IPS-20b (cell line): ENCODE measurements at regions not wholly inside any gene's neighbourhood (a gene's known extent, or its start where the extent isn't known, plus 50 kb on each side); places are given as distances from the start of the nearest gene placed in this dataset.

Experiments
- H3K27ac ChIP-seq: one replicate; pipeline ENCODE4 v1.5.1; 2013; ENCODE audit warnings: low read length
- H3K27me3 ChIP-seq: 2 replicates; pipeline ENCODE4 v1.6.1; 2013; ENCODE audit warnings: mild to moderate bottlenecking, low read length, inconsistent platforms; ENCODE audit not compliant: insufficient read depth
- H3K36me3 ChIP-seq: 2 replicates; pipeline ENCODE4 v1.6.1; 2013; ENCODE audit warnings: low read depth, mild to moderate bottlenecking, inconsistent platforms, low read length, moderate library complexity; ENCODE audit not compliant: insufficient read depth
- H3K4me1 ChIP-seq: 2 replicates; pipeline ENCODE4 v1.6.1; 2013; ENCODE audit warnings: mild to moderate bottlenecking, control low read depth, inconsistent platforms, low read length, moderate library complexity; ENCODE audit not compliant: insufficient read depth
- H3K4me3 ChIP-seq: 2 replicates; pipeline ENCODE4 v1.5.1; 2013; ENCODE audit warnings: mild to moderate bottlenecking, low read length, inconsistent platforms
- H3K9ac ChIP-seq: 2 replicates; pipeline ENCODE4 v1.6.1; 2013; ENCODE audit warnings: low read depth, mild to moderate bottlenecking, inconsistent platforms, low read length, moderate library complexity
- H3K9me3 ChIP-seq: 2 replicates; pipeline ENCODE4 v1.6.1; 2013; ENCODE audit warnings: mild to moderate bottlenecking, low read depth, low read length, inconsistent platforms; ENCODE audit not compliant: insufficient read depth

DNA sequence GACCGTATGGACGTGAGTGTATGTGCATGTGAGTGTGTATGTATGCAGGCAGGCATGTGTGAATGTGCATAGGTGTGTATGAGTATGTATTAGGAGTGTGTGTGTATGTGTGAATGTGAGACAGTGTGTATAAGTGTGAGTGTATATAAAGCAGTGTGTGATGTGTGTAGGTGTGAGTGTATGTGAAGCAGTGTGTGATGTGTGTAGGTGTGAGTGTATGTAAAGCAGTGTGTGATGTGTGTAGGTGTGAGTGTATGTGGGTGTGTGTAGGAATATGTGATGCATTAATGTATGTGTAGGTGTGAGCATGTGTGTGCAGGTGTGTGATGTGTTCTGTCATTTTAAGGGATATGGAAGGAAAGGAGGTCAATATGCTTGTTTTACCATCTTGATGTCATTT, 215.5 kb downstream of the GADD45G start:
- H3K9me3 ChIP-seq, result no peaks in the 10 kb centered on the region
- no peak overlapping the region for H3K9ac ChIP-seq
- H3K27me3 ChIP-seq, result no peaks in the 10 kb centered on the region
- no peak overlapping the region for H3K27ac ChIP-seq
- no peaks in the 10 kb centered on the region for H3K36me3 ChIP-seq
- no peaks in the 10 kb centered on the region for H3K4me1 ChIP-seq
- H3K4me3 ChIP-seq, result no peak overlapping the region

DNA sequence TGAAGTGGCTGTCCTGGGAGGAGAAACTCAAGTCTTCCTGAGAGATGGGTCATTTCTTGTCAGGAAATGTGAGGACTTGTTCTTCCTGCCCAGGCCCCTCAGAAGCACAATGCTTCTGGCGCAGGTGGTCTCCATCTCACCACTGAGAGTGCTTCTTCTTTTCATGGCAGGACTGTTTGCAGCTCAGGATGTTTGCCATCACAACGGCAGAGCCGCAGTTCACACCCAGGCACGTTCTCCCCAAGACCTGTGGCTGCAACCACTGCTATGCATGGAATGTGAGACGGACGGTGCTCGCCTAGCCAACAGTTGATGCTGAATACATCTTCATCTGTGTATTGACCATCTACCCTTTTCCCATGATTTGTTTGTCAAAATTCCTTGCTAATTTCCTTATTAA, 216.3 kb downstream of the GADD45G start:
- H3K27ac ChIP-seq, result no peak overlapping the region
- no peaks in the 10 kb centered on the region for H3K27me3 ChIP-seq
- H3K9ac ChIP-seq, result no peak overlapping the region
- H3K9me3 ChIP-seq, result no peaks in the 10 kb centered on the region
- no peaks in the 10 kb centered on the region for H3K4me1 ChIP-seq
- H3K36me3 ChIP-seq, result no peaks in the 10 kb centered on the region
- no peak overlapping the region for H3K4me3 ChIP-seq

DNA sequence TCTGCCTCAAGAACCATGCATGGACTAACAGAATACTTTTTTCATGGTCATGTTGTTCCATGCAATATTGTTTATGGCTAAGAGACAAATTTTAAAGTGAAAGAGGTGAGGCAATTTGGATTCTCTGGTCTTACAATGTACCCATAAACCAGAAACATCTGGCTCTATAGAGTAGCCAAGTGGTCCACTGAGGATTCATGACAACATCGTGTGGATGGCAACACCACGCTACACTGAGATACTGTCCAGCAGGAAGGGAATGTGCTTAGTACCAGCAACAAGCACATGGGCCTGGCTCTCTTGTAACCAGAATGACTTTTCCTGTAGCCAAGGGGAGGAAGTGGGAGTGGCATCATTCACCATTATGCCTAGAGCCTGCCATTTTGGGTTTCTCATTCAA, 218.2 kb downstream of the GADD45G start:
- H3K27ac ChIP-seq, result no peak overlapping the region
- no peak overlapping the region for H3K9ac ChIP-seq
- no peaks in the 10 kb centered on the region for H3K36me3 ChIP-seq
- no peak overlapping the region for H3K4me3 ChIP-seq
- no peaks in the 10 kb centered on the region for H3K9me3 ChIP-seq
- no peaks in the 10 kb centered on the region for H3K27me3 ChIP-seq
- H3K4me1 ChIP-seq, result no peaks in the 10 kb centered on the region

DNA sequence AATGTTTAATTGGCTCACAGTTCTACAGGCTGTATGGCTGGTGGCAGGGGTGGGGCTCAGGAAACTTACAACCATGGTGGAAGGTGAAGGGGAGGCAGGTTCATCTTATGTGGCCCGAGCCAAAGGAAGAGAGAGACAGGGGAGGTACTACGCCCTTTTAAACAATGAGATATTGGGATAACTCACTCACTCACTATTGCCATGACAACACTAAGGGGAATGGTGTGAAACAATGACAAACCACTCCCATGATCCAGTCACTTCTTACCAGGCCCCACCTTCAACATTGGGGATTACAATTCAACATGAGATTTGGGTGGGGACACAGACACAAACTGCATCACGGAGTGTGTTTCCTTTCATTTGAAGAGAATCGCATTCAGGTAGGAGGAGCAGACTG, 220.9 kb downstream of the GADD45G start:
- H3K4me1 ChIP-seq, result no peaks in the 10 kb centered on the region
- no peak overlapping the region for H3K4me3 ChIP-seq
- H3K27ac ChIP-seq, result no peak overlapping the region
- no peaks in the 10 kb centered on the region; the same call in 1 of the 2 replicates for H3K9me3 ChIP-seq
- H3K27me3 ChIP-seq, result no peaks in the 10 kb centered on the region
- no peaks in the 10 kb centered on the region for H3K36me3 ChIP-seq
- no peak overlapping the region for H3K9ac ChIP-seq

DNA sequence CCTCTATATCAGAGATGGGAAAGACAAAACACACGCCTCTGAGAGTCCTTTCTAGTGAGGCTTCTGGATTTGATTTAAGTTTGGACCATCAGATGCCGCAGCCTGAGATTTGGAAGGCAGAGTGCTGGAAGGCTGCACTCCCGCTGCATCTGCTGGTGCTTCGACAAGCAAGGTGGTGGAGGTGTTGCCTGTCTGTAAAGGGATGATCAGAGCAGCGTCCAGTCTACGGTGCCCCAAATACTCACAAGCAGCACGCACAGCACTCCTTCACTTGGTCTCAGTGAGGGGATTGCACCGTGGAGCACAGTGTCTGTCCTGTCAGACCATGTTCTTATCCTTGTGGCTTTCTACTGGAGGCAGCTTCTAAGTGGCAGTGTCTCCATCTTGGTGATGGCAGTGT, 221.4 kb downstream of the GADD45G start:
- H3K36me3 ChIP-seq, result no peaks in the 10 kb centered on the region
- no peak overlapping the region for H3K4me3 ChIP-seq
- no peaks in the 10 kb centered on the region; the same call in 1 of the 2 replicates for H3K9me3 ChIP-seq
- no peaks in the 10 kb centered on the region for H3K27me3 ChIP-seq
- no peaks in the 10 kb centered on the region for H3K4me1 ChIP-seq
- H3K9ac ChIP-seq, result no peak overlapping the region
- H3K27ac ChIP-seq, result no peak overlapping the region

DNA sequence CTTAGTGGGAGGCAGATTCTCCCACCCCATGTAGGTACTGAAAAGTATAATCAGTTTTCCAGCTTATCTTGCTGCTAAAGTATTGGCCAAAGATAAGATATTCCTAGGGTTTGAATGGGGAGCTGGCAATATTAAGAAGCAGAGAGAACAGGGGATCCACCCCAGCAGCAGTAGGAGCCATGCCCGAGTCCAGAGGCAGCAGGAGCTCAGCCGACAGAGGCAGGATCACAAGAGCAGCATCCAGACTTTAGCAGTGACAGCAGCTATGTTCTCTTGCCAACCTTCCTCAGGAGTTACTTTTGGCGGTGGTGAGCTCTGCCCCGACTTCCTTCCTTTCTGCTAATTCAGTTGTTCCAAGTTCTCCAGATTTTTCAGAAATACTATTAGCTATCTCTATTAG, 224.5 kb downstream of the GADD45G start:
- Histone ChIP-seq H3K36me3 (no peaks in the 10 kb centered on the region), H3K4me1 (no peaks in the 10 kb centered on the region), H3K27ac (no peak overlapping the region), H3K27me3 (no peaks in the 10 kb centered on the region), H3K9me3 (no peaks in the 10 kb centered on the region; the same call in 1 of the 2 replicates), H3K4me3 (no peak overlapping the region), H3K9ac (no peak overlapping the region)

DNA sequence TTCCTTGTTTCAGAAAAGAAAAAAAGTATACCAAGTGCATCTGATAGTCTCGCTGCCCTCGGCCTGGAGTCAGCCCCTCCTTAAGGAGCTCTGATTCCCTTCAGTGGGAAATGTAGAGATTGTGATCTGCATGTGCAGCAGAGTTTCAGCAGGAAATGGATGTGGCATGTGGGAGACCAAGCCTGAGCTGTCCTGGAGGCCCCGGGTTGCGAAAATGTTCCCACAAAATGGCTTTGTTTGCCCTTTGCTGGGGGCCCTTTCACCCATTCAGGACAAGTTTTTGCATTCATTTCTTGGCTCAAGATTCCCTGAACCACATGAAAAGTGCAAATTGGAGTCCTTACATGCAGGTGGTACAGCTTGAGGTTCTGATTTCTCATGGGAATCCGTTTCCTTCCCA, 230.9 kb downstream of the GADD45G start:
- Histone ChIP-seq H3K27ac (no peak overlapping the region), H3K4me1 (no peaks in the 10 kb centered on the region; the same call in 1 of the 2 replicates), H3K36me3 (no peaks in the 10 kb centered on the region), H3K9ac (no peak overlapping the region), H3K4me3 (no peak overlapping the region), H3K9me3 (no peaks in the 10 kb centered on the region), H3K27me3 (no peaks in the 10 kb centered on the region)

DNA sequence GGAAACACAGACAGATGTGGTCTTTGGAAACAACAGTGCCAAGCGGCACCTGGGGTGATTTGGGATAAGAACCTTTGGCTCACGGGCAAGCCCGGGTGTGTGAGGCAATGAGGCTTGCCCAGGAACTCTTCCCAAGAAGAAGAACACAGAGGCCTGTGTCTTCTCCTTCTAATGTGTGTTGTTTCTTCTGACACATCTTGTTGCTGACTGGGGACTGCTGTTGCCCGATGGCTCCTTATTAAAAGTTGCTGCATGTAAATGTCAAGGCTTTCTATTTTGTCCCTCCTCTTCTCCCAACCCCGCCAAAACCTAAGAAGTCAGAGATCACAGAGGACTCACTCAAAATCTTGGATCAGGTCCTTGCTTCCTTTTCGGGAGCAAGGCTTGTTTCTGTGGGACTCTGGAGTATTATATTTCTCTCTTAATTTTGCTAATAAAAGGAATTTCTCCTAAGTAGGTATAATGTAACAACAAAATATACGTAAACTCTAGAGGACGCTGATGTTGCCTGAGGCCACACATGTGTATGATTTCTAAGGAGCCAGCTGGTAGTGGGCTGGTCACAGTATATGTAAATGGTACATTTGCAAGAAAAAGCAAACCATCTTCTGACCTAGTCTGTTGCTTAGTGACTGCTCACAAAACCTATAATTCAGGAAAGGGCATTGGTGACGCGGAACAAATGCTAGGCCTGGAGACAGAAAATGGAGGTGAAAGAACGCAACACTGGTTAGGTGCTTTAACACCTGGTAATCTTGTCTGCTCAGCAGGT, 232.5 kb downstream of the GADD45G start:
- Histone ChIP-seq H3K9me3 (no peaks in the 10 kb centered on the region), H3K27me3 (no peaks in the 10 kb centered on the region), H3K4me1 (no peaks in the 10 kb centered on the region; the same call in 1 of the 2 replicates), H3K36me3 (no peaks in the 10 kb centered on the region), H3K27ac (no peak overlapping the region), H3K9ac (no peak overlapping the region), H3K4me3 (no peak overlapping the region)

DNA sequence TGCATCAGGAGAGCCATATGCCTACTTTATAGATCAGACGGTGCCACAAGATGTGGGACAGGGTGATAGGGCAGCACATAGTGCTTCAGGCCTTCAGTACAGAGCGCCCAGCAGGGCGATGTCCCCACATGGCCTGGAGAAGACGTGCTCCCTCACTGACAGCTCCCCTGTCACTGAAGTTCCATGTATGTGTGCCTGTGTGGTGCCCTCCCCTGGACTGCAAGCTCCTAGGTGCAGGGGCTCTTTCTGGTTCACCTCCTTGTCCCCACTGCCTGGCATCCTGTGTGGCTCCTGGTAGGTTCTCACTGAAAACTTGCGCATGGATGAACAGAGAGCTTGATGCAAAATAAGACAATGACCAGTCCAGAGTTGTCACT, 233.1 kb downstream of the GADD45G start:
- H3K4me3 ChIP-seq, result no peak overlapping the region
- no peaks in the 10 kb centered on the region for H3K36me3 ChIP-seq
- H3K9me3 ChIP-seq, result no peaks in the 10 kb centered on the region
- H3K9ac ChIP-seq, result no peak overlapping the region
- H3K27ac ChIP-seq, result no peak overlapping the region
- H3K4me1 ChIP-seq, result no peaks in the 10 kb centered on the region; the same call in 1 of the 2 replicates
- H3K27me3 ChIP-seq, result no peaks in the 10 kb centered on the region

DNA sequence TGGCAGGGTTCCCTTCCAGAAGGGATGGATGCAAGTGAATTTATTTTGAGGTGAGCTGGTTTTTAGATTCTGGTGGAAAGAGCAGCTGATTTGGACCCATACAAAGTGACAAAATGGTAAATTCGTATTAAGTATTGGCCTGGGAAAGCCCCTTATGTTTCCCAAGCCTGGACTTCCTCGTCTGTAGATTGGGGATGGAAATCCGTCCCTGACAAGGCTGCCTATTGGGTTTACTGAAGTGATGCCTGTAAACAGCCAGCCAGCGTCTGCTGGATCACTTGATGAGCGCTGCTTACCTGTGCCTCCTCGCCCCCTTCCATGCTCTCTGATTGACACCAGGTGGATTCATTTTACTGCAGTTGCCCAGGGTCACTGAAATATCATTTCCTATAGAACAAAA, 233.8 kb downstream of the GADD45G start:
- Histone ChIP-seq H3K4me1 (no peaks in the 10 kb centered on the region; the same call in 1 of the 2 replicates), H3K27me3 (no peaks in the 10 kb centered on the region), H3K36me3 (no peaks in the 10 kb centered on the region), H3K9ac (no peak overlapping the region), H3K9me3 (no peaks in the 10 kb centered on the region), H3K4me3 (no peak overlapping the region), H3K27ac (no peak overlapping the region)

DNA sequence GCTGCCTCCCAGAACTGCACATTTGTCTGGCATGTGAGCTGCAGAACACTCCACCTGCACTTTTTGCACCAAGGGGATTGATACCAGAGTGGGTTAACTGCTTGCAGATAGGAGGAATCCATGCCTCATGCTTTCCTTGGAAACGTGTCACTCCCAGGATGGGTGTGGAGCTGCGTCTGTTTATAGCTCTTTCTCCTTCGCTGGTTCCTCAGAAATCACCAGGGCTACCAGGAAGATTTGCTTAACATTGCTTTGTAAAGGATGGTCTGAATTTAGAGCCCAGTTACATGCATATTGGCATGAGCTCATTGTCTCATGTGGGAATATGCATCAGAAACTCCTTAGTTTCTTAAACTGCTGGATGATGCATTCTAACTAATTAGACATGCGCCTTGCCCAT, 234.6 kb downstream of the GADD45G start:
- Histone ChIP-seq H3K4me3 (no peak overlapping the region), H3K4me1 (peaks cover 4% of the 10 kb centered on the region; the same call in 1 of the 2 replicates), H3K27me3 (no peaks in the 10 kb centered on the region), H3K9me3 (no peaks in the 10 kb centered on the region), H3K27ac (no peak overlapping the region), H3K36me3 (no peaks in the 10 kb centered on the region), H3K9ac (no peak overlapping the region)

DNA sequence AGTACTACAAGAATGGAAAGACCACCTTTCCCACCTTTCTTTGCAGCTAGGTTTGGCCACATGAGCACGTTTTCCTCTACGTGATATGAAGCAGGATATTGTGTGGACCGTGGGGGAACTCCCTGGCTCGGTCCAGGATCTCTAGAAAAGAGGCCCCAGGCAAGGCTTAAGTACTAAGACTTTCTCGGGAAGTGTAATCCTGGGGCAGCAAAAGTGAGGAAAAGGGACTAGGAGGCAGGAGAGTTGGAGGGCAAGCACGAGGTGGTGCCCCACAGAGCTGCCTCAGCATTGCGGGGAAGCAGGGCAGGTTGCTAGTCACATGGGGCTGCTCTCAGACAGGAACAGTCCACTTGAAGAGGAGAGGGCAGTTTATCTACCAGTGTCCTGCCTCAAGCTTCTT, 235.1 kb downstream of the GADD45G start:
- H3K27ac ChIP-seq, result no peak overlapping the region
- H3K27me3 ChIP-seq, result no peaks in the 10 kb centered on the region
- H3K4me3 ChIP-seq, result no peak overlapping the region
- H3K4me1 ChIP-seq, result peaks cover 4% of the 10 kb centered on the region; the same call in 1 of the 2 replicates
- H3K9me3 ChIP-seq, result no peaks in the 10 kb centered on the region
- H3K36me3 ChIP-seq, result no peaks in the 10 kb centered on the region
- no peak overlapping the region for H3K9ac ChIP-seq
